SK-N-SH treated with all-trans-retinoic acid at 6 μM for 48 hours (cell line): ENCODE measurements at regions not wholly inside any gene's neighbourhood (a gene's known extent, or its start where the extent isn't known, plus 50 kb on each side); places are given as distances from the start of the nearest gene placed in this dataset.

Source experiments
- BACH2 ChIP-seq: fragments of 250-450 bp; sonication (Bioruptor Pico); IDR thresholded peaks from 2 replicates; pipeline ENCODE4 v1.9.0; 2021; ENCODE audit warnings: mild to moderate bottlenecking, borderline replicate concordance
- CSRNP3 ChIP-seq: fragments of 250-450 bp; sonication (Bioruptor Pico); IDR thresholded peaks from 2 replicates; pipeline ENCODE4 v1.5.1; 2021; ENCODE audit warnings: mild to moderate bottlenecking, moderate library complexity
- GLIS3 ChIP-seq: fragments of 250-450 bp; sonication (Bioruptor Pico); IDR thresholded peaks from 2 replicates; pipeline ENCODE4 v1.5.0; 2020; ENCODE audit warnings: mild to moderate bottlenecking, moderate library complexity
- OSR1 ChIP-seq: fragments of 250-450 bp; sonication (Bioruptor Pico); IDR thresholded peaks from 2 replicates; pipeline ENCODE4 v1.8.0; 2022; ENCODE audit warnings: moderate library complexity, mild to moderate bottlenecking, inconsistent platforms
- POU6F1 ChIP-seq: fragments of 250-450 bp; sonication (Bioruptor Pico); IDR thresholded peaks from 2 replicates; pipeline ENCODE4 v1.8.0; 2021; ENCODE audit warnings: low read depth, mild to moderate bottlenecking, moderate library complexity, borderline replicate concordance
- PPARA ChIP-seq: fragments of 250-450 bp; sonication (Bioruptor Pico); IDR thresholded peaks from 2 replicates; pipeline ENCODE4 v1.5.0; 2020; ENCODE audit warnings: mild to moderate bottlenecking, borderline replicate concordance
- RARB ChIP-seq: fragments of 250-450 bp; sonication (Bioruptor Pico); IDR thresholded peaks from 2 replicates; pipeline ENCODE4 v1.8.0; 2021; ENCODE audit warnings: mild to moderate bottlenecking, moderate library complexity
- TCF4 ChIP-seq: fragments of 250-450 bp; sonication (Bioruptor Pico); IDR thresholded peaks from 2 replicates; pipeline ENCODE4 v1.8.0; 2021; ENCODE audit warnings: mild to moderate bottlenecking, moderate library complexity, borderline replicate concordance
- TOX ChIP-seq: fragments of 250-450 bp; sonication (Bioruptor Pico); IDR thresholded peaks from 2 replicates; pipeline ENCODE4 v1.8.0; 2021; ENCODE audit warnings: mild to moderate bottlenecking, moderate library complexity, borderline replicate concordance
- ZFP30 ChIP-seq: fragments of 450-650 bp; formaldehyde crosslinking; IDR thresholded peaks from 2 replicates; pipeline ENCODE4 v1.5.0; 2022; ENCODE audit warnings: mild to moderate bottlenecking, moderate library complexity
- ZNF565 ChIP-seq: fragments of 450-650 bp; formaldehyde crosslinking; conservative IDR thresholded peaks from 2 replicates; pipeline ENCODE4 v1.5.0; 2020; ENCODE audit warnings: low read depth, mild to moderate bottlenecking, moderate library complexity
- TF ChIP-seq, protein P1 (sequence below): fragments of 250-450 bp; sonication (Bioruptor Pico); IDR thresholded peaks from 2 replicates; pipeline ENCODE4 v1.5.1; 2020; ENCODE audit warnings: low read depth, mild to moderate bottlenecking, moderate library complexity

- TF ChIP-seq ZNF565 (CRISPR knock-in tag) (no peak), TOX (CRISPR knock-in tag) (no peak), POU6F1 (no peak), GLIS3 (CRISPR knock-in tag) (no peak), RARB (CRISPR knock-in tag) (no peak), CSRNP3 (CRISPR knock-in tag) (no peak), TCF4 (CRISPR knock-in tag) (no peak), ZFP30 (no peak), OSR1 (CRISPR knock-in tag) (no peak), BACH2 (CRISPR knock-in tag) (no peak), PPARA (CRISPR knock-in tag) (no peak)
- TF ChIP-seq, protein P1, sequence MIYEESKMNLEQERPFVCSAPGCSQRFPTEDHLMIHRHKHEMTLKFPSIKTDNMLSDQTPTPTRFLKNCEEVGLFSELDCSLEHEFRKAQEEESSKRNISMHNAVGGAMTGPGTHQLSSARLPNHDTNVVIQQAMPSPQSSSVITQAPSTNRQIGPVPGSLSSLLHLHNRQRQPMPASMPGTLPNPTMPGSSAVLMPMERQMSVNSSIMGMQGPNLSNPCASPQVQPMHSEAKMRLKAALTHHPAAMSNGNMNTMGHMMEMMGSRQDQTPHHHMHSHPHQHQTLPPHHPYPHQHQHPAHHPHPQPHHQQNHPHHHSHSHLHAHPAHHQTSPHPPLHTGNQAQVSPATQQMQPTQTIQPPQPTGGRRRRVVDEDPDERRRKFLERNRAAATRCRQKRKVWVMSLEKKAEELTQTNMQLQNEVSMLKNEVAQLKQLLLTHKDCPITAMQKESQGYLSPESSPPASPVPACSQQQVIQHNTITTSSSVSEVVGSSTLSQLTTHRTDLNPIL: no peak
Measured at GRCh38 chr2:226601881-226602662, 197.5 kb downstream of the IRS1 start.
